T follicular helper cell (primary cell): ENCODE measurements at regions not wholly inside any gene's neighbourhood (a gene's known extent, or its start where the extent isn't known, plus 50 kb on each side); places are given as distances from the start of the nearest gene placed in this dataset.

Source experiments
- DNase-seq: peaks from one replicate; pipeline ENCODE4 v3.0.0-alpha.2; 2020; ENCODE audit warnings: low read depth

DNA sequence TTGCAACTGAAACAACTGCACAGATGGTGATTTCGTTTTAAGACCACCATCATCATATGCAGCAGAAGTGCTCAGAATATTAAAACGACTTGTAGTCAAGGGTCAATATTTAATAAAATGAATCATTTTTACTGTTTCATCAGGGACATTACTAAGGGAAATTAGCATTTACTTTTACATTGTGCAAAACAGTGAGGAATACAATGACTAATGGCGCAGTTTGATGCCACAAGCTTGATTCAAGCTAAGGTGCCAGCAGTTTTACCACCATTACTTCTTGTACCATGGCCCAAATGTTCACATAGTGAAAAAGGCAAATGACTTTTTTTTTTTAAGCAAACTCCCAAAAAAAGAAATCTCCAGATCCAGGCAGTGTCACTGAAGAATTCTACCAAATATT lies 277.4 kb upstream of the CHRNA7 start:
- DNase-seq: no peak

DNA sequence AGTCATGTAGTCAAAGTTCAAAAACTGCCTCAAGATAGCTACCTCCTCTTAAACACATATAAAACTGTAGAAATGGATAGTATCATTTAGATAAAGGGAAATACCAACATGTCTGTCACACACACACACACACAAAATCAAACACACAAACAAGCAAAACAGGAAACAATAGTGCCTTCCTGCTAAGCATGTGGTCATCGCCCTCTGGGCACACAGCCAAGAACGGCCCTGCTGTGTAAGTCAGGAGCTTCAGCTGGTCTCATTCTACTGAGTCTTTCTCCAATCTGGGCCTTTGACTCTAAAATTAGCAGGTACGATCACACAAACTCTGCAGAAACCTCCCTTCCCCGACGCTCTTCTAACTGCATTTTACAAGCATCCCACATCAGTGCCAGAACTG lies 272.2 kb upstream of the CHRNA7 start:
- DNase-seq: no peak

DNA sequence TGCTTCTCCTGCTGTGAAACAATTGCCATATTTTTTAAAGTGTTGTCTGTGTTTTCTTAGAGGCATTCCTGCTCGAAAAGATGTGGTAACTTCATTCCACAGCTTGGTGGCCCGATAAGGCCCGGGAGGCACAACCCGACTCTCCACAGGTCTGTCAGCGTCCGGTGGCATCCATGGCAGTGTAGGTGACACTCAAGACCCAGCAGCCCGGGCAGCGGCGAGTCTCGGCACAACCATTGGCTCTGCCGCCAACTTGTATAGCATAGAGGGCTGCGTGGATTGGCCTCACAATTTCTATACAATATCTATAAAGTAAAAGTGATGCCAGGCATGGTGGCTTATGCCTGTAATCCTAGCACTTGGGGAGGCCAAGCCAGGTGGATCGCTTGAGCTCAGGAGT lies 262.3 kb upstream of the CHRNA7 start:
- no peak for DNase-seq

DNA sequence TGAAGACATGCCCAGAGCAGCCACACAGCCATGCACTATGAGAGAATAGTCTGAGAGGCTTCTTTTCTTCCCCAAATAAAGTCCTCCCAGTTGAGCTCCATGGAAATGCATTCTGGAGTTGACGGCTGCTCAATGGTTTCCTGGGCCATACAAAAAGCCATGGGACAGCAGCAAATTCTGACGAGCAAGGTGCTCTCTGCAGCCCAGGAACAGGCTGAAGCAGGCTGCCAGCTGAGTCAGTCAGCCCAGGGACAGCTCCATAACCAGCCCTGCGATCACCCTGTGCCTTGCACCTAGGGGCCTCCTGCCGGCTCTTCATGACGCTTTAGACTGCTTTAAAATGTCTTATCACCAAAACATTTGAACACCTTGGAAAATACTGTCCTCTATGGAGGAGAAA lies 256.3 kb upstream of the CHRNA7 start:
- no peak for DNase-seq

DNA sequence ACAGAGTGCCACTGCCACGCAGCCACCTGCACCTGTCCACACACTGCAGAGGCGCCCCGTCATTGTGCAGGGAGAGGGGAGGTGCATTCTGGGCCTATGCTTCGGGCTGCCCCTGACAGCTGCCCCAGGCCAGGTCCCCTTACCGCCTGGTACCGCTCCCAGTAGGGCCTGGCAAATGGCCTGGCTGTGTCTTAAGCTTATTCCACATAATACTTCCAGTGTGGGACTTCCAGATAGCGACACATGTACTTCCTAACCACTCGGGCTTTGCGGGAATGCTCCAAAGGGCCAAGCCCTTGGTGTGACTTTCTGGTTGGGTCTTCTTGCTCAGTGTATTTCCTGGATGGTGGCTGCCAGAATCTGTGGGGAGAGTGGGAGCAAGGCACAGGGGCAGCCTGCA lies 254.3 kb upstream of the CHRNA7 start:
- DNase-seq: no peak

DNA sequence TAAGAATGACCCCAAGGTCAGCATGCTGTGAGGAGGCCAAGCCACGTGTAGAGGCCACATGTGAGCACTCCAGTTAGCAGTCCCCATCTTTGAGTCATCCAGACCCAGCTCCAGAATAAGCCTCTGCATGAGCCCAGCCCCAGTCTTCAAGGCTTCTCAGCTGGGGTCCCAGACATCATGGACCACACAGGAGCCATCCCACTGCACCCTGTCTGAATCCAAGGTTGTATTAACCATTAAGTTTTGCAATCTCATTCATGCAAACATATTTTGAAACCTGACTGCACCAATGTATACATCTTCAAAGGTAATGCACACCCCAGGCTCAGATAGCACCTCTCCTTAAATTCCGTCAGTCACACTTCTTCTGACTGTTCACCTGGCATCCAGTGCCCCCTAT lies 249.1 kb upstream of the CHRNA7 start:
- no peak for DNase-seq

DNA sequence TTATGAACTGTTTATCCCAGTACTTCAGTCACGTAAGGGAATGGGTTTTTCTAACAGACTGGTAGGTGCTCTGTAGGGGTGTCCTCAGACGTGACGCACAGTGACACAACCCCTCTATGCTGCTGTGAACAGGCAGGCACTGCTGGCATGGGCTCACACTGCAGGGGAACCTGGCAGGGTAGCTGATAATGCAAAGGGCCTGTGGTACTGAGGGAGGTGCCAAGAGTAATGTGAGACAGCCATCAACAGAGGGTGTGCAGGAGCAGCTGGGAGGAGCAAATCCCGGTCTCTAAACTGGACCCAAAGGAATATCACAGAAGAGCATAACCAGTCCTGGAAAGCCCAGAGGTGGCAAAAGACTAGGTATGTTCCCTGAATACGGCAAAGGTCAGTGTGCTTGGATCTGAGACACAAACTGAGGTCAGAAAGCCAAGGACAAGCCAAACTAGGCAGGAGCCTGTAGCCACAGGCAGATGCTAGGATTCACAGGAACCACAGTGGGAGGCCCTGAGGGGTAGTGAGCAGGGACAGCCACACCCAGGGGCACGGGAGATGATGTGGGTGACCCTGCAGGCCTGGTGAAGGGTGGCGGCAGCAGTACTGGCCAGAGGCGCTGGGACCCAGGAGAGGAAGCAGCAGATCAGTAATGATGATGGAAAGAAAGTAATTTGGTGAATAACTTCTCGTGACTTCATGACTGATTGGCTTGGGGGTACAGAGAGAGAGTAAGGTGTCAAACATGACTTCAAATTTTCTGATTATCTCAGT lies 248.1 kb upstream of the CHRNA7 start:
- no peak for DNase-seq

DNA sequence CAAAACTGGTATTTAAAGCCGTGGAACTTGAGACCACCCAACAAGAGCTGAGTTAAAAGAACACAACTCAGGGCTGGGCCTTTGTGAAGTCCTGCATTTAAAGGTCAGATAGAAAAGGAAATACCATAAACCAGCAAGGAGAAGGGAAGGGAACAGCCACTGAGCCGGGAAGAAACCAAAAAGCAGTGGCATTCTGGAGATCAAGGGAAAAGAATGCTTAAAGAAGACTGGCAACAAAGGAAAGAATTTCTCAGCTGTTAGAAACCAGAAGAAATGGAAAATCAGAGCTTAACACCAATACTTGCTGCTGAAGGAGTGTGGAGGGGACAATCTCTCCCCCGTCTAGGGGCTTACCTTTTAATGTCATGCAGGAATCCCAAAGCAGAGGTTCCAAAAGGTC lies 247.4 kb upstream of the CHRNA7 start:
- no peak for DNase-seq

DNA sequence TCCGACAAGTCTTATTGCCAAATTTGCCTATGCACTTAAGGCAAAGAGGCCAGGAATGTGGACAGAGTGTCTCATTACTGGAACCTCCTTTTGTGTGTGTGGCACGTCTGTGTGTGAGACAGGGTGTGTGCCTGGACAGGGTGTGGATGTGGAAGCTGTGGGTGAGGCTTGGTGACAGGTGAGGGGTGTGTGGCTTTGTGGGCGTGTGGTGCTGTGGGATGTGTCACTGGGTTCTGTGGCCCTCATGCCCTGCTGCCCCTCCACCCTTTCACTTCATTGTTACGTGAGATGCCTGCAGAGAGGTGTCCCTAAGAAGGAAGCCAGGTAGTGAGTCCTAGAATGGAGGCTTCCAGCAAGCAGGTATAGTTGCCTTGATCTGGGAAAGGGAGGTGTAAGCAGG lies 244.0 kb upstream of the CHRNA7 start:
- DNase-seq: no peak

DNA sequence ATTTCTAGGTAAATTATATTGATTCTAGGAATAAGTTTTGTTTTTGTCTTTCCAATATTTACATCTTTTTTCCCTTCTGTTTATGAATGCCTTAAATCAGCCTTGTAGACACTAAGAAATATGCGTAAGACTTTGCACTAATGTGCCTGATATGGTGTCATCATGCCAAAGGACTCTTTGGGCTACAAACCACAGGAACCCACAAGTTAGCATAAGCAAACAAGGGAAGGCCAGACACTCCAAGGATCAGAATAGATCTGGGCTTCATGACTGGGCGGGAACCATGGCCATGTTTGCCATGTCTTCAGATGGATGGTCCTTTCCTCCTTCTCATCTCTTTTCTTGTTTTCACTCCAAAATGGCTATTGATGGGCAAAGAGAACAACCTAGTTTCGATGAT lies 242.2 kb upstream of the CHRNA7 start:
- no peak for DNase-seq

DNA sequence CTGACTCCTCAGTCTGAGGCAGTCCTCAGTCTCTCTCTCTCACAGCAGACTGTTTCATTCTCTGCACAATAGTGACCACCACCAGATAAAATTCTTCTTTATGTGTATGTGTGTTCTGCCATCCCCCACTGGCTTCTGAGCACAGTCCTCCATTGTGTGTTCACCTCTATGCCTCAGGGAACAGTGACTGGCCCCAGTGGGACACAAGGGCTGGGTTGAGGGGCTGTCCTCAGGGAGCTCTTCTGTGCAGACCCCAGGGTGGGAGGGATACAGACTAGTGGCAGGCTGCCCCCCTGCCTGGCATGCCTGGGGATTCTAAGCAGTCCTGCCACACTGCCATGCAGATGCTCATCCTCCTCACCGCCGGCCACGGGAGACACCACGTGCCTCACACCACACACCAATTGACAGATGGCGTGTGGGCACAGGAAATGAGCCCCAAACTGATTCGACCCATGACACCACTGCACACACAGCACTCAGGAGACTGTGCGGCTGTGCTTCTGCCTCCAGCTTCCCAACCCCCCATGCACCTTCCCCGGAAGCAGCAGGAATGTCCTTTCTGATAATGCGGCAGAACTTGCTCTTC lies 237.6 kb upstream of the CHRNA7 start:
- DNase-seq: no peak

DNA sequence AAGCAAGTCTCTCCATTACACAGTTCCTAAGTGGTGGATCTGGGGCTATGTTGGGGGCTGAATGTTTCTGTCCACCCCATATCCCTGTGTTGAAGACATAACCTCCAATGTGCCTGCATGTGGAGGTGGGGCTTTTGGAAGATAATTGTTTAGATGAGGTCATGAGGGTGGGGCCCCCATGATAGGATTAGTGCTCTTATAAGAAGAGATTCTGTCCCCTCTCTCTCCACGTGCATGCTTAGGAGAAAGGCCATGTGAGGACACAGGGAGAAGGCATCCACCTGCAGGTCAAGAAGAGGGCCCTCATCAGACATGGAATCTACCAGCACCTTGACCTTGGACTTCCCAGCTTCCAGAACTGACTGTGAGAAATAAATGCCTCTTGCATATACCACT lies 231.0 kb upstream of the CHRNA7 start:
- DNase-seq: no peak

DNA sequence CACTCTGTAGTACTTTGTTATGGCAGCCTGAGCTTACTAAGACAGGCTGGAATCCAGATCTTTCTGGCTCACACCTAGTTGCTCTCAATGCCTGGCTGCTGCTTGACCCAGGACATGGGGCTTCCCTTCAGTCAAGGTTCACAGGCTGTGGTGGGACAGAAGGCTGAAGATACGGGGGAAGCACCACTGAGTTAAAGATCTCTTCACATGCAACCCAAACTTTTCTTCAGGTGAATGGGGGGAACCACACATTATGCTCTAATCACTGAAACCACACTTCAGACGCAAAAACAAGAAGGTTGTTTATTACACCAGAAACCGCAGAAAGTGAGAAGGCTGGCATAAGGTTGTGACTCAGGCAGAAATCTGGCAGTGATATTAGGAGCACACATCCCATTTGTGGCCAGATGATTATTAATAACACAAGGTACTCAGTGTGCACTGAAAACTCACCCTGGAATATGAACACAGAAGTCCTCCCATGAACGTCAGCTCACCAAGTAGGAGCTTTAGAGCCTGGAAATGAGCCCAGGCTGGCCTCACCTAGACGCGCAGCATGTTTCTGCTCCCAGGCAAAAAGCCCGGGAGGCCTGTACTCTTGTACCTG lies 230.5 kb upstream of the CHRNA7 start:
- DNase-seq: no peak

DNA sequence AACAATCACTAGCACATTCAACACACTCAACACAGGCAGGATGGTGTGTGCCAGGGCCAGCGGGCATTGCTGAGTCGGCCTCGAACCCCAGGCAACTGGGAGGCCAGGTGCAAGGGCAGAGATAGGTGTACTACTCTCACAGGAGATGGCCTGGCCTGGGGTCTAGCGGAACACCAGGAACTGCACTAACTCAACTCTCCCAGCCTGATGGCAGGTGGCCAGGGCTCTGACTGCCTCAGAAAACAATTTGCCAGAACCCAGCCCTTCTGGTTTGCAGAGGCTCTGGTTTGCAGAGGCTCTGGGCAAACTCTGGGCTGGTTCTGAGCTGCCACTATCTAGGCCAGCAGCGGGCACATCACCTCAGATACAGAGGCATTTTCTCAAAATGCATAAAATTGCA lies 229.2 kb upstream of the CHRNA7 start:
- DNase-seq: no peak

DNA sequence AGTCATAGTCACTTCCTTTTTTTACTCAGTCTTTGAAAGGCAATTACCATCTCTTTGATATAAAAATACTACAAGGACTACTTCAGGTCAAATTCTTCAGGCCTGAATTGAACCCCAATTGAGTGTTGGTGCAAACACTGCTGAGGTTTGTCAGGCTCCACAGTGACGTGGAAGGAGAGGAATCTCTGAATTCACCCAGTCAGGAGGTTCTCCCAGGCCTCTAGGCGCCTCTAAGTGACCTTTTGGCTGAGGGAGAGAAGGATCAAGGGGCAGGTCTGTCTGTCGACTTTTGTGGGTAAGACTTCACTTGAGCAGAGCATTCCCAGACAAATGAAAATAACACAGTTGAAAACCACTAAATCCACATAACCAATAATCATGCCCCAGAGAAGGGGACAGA lies 227.6 kb upstream of the CHRNA7 start:
- no peak for DNase-seq

DNA sequence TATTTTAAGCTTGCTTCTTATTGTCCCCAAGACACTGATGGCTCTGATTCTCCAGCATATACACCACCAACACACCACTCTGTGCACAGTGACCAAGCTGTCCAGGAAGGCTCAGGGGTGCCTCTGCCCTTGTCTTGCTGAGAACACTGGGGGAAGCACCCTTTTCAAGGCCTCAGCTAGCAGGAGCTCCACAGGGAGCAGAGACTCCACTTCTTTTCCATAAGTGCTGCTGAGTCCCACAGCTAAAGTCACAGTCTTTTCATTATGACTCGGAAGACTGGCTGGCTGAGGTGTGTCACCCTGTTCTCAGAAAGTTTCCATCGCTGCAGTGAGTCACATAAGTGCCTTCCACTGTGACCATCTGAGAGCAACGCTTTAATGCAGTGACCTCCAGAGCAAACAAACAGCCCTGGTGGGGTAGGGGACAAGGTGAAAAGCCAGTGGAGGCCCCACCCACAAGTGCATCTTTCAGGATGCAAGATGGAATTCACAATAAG lies 226.9 kb upstream of the CHRNA7 start:
- no peak for DNase-seq

DNA sequence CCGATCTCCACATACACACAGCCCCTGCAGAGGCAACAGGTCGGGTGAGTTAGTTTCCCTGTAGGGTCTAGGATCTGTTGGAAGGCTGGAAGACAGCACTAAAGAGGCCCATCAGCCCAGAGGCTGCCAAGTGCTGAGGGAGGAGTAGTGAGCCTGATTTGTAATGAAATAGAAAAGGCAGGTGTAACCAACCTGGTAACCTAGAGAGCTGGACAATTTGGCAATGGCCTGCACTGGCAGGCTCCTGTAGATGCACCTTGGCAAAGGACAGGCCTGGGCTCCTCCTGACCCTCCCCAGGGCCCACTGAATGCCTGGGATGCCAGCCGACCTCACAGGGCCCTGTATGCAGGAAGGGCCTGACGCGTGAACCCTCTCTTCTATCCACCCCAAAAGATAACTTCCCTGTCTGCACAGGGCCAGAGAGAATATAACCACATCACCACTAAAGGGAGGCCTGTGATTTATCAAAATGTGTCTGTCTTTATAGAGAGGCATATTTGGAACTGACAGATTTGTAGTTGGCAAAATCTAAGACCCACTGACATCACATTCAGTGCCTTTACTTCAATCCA lies 225.1 kb upstream of the CHRNA7 start:
- DNase-seq: no peak

DNA sequence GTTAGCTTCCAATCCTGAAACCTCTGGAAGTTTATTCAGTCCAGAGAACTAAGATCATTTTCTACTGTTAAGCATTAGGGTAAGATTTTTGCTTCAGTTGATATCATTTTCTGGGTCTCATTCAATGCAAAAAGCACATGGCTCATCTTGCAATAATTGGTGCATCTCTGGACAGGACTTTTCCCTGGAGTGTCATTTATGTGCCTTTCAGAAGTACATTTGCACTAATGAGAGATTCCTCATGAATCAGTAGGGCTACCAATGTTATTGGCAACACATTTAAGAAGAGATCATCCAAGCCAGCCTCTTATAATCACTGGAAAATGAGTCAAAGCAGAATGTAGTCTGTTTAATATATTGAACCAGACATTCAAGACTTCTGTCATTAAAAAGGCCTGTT lies 224.2 kb upstream of the CHRNA7 start:
- DNase-seq: no peak

DNA sequence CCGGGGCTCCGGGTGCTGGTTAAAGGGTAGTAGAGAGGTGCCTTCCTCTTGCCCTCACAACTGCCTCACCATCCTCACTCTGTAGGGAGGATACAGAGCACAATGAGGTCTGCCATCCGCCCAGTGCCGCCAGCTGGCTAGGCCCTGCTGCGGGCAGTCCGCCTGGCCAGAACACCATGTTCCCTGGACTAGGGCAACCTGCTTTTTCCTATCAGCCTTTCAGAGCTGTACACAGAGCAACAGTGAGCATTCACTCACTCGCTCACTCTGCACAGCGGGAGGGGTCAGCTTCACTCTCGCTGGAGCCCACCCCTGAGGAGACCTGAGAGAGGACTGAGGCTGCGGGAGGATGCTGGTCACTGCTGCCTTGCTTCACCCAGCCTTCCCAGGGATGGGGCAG lies 218.7 kb upstream of the CHRNA7 start:
- DNase-seq: no peak

DNA sequence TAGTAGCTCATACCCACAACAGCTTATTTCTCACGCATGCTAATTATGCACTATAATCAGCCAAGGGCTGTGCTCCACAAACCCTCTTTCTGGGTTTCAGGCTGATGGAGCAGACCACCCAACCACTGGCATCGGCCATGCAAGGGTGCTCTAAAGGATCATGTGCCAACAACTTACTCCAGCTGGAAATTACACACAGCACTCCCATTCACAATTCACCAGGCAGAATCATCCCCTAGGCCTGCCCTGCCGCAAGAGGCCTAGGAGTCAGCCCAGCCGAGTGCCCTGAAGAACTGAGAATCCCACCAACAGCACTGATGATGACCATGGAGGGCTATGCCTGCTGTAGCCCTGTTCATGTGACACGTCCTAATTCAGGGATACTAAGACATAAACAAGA lies 216.2 kb upstream of the CHRNA7 start:
- no peak for DNase-seq

DNA sequence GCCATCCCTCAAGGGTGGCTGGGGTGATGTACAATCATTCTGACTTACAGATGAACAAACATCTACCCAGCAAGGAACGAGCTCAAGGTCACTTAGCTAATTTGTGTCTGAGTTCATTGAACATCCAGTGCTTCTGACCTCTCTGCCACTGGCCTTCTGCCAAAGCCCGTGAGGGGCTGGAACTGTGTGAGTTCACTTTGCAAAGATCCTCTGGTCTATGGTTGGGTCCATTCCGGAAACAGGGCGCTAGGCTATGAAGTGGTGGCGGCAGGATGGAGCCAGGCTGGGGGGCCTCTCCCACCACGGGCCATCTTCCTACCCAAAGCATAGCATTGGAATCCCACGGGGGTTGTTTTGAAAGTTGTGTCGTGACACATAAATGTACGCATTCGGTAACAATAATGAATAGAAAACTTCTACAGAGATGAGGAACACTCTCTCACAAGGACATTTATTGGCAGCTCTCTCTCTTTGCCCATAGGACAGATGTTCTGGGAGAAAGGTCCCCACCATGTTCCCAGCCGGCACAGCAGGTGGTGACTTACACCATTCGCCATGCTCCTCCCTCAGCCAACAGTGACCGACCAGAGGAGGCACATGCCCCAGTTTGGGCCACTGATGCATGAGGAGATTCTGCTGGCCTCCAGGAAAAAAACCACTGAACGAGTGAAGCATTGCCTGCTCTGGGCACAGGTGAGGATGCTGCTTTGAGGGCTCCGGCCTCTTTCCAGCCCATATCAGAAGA lies 214.7 kb upstream of the CHRNA7 start:
- no peak for DNase-seq

DNA sequence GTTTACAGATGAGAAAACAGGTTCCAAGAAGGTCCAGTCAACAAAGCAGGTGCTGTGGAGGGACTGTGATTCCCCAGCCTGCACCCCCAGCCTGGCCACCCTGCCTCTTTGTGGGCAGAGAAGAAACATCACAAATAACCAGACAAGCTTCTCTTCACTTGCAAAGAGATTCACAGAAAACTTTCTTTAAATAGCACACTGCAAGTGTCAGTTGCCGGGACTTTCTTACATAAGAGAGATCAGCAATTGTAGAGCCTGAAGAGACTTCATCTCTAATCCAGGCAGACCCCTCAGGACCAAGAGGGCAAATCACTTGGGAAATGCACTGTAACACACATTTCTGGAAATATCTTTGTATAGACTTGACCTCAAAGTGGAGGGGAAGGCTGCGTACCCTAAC lies 207.9 kb upstream of the CHRNA7 start:
- no peak for DNase-seq
